LNCAP (cell line): ENCODE measurements at regions not wholly inside any gene's neighbourhood (a gene's known extent, or its start where the extent isn't known, plus 50 kb on each side); places are given as distances from the start of the nearest gene placed in this dataset.

ENCODE experiments used
- CTCF ChIP-seq: fragments of 450-650 bp; IDR thresholded peaks from 2 replicates; pipeline ENCODE4 v1.5.1; 2017; ENCODE audit warnings: mild to moderate bottlenecking

GRCh38 chr6:23267651-23268050, 698.3 kb downstream of the HDGFL1 start:
- TF ChIP-seq CTCF = no peak

- TF ChIP-seq CTCF = no peak
Measured at GRCh38 chr6:23268348-23268747, 699.0 kb downstream of the HDGFL1 start.

- no peak for TF ChIP-seq CTCF
Measured at GRCh38 chr6:23269436-23269835, 700.1 kb downstream of the HDGFL1 start.

- TF ChIP-seq CTCF = no peak
Measured at GRCh38 chr6:23272536-23272935, 703.2 kb downstream of the HDGFL1 start.

- no peak for TF ChIP-seq CTCF
Measured at GRCh38 chr6:23277521-23278179, 708.3 kb downstream of the HDGFL1 start.

- TF ChIP-seq CTCF = no peak
Measured at GRCh38 chr6:23278180-23278532, 708.8 kb downstream of the HDGFL1 start.

- no peak for TF ChIP-seq CTCF
Measured at GRCh38 chr6:23280437-23280836, 711.1 kb downstream of the HDGFL1 start.
